Limb (tissue), 2 donors: ENCODE measurements at regions not wholly inside any gene's neighbourhood (a gene's known extent, or its start where the extent isn't known, plus 50 kb on each side); places are given as distances from the start of the nearest gene placed in this dataset.
"Not testable (repeated sequence)": the region's sequence is repeated elsewhere in the genome, so short reads cannot be mapped to it uniquely, and the experiment has no call there.

Experiments used
- DNase-seq, 2 donors: peaks; one replicate each; pipeline ENCODE4 v3.0.0-alpha.2; 2016; ENCODE audit errors: extremely low spot score in 2 of 2

- no peak for DNase-seq
These were observed 152.4 kb upstream of the PTPN1 start for GRCh38 chr20:50357783-50358161.

- DNase-seq, result no peak
These were observed 152.0 kb upstream of the PTPN1 start for GRCh38 chr20:50358166-50358565.

DNA sequence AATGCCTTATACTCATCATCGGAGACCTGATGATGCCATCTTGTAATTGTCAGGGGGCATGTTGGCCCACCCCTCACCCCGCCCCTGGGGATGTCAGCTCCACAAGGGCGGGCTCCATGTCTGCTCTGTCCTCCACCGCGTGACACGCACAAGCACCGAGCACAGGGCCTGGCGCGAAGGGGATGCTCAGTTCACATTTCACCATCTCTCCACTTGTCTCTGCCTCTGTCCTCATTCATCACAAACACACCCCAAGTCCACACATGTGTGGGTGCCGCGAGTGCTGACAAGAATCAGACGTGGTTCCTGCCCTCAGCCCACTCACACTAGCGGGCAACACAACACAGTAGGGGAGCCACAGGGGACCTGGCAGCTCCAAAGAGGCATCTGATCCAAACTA, 151.2 kb upstream of the PTPN1 start:
- DNase-seq, result no peak

DNA sequence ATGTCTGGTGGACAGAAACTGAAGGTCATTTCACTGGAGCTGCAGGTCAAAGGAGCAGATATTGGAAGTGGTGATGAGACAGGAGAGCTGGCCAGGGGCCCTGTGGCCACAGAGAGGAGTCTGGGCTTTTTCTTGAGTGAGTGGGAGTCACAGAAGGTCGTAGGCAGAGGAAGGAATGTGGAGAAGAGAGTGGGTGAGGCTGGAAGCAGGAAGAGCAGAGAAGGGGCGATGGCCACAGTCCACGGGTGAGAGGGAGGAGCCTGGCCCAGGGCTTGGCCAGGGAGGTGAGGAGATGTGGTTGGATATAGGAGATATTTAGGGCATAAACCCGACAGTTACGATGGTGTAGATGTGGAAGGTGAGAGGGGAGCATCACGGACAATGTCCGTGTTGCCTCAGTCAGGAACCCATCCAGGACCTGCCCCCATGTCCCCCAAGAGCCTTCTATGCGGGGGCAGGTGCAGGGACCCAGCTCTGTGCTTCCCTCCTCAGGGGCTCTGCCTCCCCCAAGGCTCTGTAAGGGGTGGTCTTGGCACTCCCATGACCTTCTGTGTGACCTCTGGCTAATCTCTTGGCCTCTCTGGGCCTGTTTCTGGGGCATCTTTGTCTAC, 150.5 kb upstream of the PTPN1 start:
- no peak for DNase-seq

- no peak for DNase-seq
These were observed 149.9 kb upstream of the PTPN1 start for GRCh38 chr20:50360218-50360672.

DNA sequence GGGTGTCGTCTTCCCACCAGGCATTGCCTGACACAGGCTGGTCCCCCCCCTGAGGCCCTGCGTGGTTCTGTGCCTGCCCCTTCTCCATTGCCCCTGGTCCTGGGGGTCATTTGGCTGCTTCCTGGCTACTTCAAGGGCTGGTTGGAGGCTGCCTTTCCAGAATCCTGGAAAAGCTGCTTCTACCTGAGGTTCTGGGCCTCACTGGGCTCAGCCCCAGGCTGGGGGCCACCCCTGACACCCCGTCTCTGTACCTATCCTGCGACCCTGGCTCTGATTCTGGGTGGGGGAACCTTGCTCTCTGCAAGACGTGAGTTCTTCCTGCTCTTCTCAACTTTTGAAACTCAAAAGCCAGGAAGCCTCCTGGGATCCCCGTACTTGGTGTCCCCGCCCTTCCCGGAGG, 149.3 kb upstream of the PTPN1 start:
- DNase-seq, result no peak

DNA sequence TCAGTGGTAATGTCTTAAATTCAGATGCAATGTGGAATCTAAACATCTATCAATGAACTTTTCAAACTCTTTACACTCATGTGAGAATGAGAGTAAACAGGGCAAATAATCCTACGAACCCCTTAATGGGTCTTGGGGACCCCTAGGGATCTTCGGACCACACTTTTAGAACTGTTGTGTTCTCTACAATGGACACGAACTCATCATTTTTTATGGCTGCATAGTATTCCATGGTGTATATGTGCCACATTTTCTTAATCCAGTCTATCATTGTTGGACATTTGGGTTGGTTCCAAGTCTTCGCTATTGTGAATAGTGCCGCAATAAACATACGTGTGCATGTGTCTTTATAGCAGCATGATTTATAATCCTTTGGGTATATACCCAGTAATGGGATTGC, 148.0 kb upstream of the PTPN1 start:
- not testable (repeated sequence) for DNase-seq

GRCh38 chr20:50363027-50363426, 147.2 kb upstream of the PTPN1 start:
- no peak for DNase-seq

DNA sequence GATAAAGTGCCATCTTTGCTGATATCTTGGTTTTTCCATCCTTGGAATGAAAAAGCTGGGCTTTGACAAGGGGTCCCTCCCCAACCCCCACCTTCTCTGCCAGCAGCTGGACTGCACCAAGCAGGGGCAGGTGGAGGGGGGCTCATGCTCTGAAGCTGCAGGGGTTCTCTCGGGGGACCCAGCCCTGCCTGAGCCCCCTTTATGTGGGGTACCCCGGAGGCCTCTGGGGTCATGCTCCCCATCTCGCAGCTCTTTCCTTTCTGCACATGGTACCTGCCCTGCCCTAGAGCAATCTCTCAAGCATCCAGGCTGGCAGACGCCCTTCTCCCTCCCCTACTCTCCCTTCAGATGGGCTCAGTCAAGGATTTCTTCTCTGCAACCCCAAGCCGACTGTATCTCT, 146.7 kb upstream of the PTPN1 start:
- DNase-seq, result no peak

DNA sequence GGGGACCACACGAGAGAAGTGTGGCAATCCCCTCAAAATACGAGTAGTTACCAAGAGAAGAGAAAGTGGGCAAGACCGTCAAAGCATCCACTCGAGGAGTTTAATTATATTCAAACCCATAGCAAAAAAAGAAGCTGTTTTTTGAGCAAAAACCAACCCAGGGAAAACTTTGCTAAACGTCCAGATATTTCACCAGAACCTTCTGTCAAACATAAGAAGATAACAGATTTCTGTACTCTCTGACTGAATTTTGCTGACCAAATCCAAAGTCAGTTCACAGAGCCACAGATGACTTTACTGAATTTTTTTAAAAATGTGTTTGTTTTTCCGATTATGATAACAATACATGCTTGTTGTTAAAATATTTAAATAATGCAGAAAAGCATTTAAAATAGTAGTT, 145.6 kb upstream of the PTPN1 start:
- no peak for DNase-seq

- DNase-seq, result no peak
These were observed 143.7 kb upstream of the PTPN1 start for GRCh38 chr20:50366270-50367103.

DNA sequence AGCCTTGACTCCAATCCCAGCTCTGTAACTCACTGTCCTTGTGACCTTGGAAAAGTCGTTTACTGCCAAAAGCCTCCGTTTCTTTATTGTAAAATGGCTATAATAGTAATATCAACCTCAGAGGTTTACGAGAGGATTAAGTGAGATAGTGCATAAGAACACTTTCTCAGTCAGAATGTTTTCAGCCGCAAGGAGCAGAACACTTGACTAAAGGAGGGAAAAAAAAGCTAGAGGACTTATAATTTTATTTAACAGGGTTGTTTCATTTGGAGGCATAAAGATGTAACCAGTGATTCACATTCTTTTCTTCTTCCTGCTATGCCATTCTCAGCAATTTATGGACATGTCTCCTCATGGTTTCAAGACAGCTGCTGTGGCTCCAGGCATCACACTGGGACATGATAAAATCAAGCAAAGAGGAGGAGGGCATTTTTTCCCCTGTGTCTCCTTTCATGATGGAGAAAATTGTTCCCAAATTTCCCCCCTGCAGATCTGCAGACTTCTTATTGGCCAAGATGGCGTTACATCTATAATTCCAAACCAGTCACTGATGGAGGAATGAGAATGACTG, 143.0 kb upstream of the PTPN1 start:
- DNase-seq, result no peak

GRCh38 chr20:50367739-50368375, 142.3 kb upstream of the PTPN1 start:
- DNase-seq, result no peak

DNA sequence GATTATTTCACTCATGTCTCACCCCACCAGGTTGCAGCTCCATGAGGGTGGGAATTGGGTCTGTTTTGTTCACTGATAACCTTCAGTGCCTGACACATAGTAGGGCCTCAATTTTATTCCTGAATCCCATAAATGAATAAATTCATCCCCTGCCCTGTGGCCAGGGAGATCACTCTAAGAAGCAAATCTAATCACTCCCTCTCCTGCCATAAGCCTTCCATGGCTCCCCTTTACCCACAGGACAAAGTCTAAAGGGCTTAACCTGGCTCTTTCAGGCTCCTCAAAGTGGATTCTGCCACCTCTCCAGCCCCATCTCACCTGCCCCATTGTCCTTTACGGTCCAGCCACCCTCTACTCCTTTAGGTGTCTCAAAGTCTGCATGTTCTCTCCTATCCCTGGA, 141.8 kb upstream of the PTPN1 start:
- DNase-seq, result no peak

DNA sequence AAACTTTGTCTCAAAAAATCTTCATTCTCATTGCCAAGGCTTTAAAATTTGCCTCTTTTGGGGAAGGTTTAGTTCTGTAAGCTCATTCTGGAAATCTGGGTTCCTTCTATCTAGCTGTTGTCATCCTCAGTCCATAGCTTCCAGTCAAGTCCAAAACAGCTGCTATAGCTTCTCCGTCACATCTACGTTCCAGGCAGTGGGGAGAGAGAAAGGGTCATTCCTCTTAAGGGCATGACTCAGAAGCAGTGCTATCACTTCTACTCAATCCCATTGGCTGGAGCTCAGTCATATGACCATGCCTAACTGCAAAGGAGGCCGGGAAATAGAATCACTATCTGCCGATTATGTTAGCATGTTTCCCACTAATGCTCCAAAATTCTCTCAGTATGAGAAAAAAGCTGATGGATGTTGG, 141.4 kb upstream of the PTPN1 start:
- DNase-seq, result no peak

DNA sequence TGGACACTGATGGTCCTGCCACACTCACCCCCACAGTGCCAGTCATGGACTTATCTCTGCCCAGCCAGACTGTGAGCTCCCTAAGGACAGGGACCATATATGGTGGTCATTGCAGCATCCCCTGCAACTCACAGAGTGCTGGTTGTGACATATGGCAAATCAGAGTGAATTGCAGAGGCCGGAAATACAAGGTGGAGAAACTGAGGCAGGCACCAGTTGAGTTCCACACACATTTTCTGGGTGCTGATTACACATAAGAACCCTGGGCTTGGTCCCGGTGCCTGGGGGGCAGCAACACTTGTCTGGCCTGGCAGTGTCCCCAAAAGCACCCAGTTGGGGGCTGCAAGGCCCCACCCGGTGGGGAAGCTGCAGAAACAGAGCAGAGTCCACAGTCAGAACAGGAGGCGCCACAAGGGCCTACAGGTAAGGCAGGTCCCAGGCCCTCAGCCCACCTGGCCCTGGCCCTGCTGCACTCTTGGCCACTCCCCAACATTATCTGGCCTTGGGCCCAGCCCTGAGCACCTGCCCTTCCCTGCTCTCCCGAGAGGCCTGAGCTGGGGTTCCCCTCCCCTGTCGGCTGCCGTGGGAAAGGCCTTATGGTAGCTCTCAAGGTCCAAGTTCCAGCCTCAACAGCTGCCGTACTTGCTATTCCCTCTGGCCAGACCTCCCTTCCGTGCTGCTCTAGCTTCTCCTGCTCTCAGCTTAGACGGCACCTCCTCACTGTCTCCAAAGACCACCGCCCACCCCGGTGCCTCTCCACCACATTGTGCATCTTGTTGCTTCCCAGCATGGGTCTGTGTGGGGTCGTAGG, 140.8 kb upstream of the PTPN1 start:
- no peak for DNase-seq

- no peak for DNase-seq
These were observed 140.1 kb upstream of the PTPN1 start for GRCh38 chr20:50370036-50370566.

DNA sequence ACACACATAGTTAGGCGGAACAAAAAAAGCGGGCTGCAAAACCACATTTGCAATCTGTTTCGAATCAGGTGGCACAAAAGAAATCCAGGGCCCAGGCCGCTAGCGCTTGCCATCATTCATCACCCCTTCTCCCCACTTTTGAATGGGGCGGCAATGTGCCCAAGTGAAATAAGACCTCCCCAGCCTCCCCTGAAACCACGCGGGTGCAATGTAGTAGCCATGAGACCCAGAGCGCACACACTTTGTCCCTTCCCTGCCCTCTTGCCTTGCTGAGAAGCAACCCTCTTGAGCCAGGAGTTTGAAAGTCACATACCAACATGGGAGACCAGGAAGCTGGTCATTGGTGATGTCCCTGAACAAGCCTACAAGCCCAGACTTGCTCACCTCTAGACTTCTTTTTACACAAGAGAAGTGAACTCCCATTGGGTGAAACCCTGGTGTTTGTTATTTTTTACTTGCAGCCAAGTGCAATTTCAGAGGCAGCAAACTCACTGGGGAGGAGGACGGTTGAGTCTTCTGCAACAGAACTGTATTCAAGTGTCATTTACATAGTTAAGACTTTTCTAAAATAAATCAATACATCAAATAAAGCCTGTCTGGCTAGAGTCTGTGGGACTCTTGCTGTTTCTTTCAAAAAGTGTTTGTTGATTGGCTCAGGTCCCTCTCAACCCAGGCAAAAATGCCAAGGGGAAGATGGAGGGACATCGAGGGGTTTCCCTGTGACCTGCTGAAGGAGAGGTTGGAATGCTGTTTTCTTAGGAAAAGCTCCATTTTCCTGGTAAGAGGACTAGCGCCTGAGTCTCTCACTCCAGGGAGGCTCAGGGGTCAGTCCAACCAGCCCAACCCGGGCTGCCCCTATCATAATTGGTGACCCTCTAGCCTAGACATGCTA, 138.1 kb upstream of the PTPN1 start:
- no peak for DNase-seq

DNA sequence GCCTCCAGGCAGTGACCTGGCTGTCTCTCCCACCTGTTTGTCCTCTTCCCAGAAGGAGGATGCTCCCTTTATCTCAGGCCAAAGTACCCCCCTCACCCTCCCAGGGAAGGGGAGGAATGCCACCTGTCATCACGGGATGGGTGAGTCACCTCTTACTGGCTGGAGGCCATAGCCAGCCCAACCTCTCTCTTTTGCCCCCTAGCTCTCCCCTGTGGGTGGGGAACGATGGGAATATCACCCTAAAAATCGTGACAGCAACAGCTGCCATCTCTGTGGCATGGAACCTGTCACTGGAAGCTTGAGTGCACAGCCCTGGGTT, 137.5 kb upstream of the PTPN1 start:
- DNase-seq, result no peak

- no peak for DNase-seq
These were observed 136.4 kb upstream of the PTPN1 start for GRCh38 chr20:50373674-50374286.
